ENCODE measurements at regions not wholly inside any gene's neighbourhood (a gene's known extent, or its start where the extent isn't known, plus 50 kb on each side); places are given as distances from the start of the nearest gene placed in this dataset.

DNA sequence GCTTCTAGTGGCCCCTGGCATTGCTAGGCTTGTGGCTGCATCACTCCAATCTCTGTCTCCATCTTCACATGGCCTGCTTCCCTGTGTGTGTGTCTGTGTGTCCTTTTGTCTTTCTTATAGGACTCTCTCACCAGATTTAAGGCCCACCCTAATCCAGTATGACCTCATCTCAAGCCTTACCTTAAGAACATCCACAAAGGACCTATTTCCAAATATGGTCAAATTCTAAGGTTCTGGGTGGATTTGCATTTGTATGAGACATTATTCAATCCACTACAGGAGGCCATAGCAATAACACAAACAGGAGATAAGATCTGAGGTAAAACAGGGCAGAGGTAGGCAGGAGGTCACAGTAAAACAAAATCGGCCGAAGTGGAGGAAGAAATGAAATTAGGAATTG lies 375.9 kb downstream of the BTG1 start:
- TF ChIP-seq GATA2 (IDR thresholded peaks at IDR 0.05; ENCODE audit: low read depth, low read length) (no peak), GATA3 (IDR thresholded peaks at IDR 0.05; ENCODE audit: low read depth, low read length) (no peak)

DNA sequence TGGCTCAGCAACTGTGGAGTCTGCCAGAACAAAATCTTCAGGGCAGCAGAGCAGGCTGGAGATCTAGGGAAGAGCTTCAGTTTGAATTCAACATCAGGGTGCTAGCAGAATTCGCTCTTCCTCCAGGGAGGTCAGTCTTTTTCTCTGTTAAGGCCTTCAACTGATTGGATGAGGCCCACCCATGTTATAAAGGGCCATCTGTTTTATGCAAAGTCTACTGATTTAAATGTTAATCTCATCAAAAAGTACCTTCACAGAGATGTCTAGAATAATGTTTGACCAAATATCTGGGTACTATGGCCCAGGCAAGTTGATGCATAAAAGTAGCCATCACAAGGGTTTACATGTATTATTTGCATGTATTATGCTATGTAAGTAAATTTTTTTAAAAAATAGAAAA lies 378.4 kb downstream of the BTG1 start:
- TF ChIP-seq GATA2 (IDR thresholded peaks at IDR 0.05; ENCODE audit: low read depth, low read length) (no peak), GATA3 (IDR thresholded peaks at IDR 0.05; ENCODE audit: low read depth, low read length) (no peak)

DNA sequence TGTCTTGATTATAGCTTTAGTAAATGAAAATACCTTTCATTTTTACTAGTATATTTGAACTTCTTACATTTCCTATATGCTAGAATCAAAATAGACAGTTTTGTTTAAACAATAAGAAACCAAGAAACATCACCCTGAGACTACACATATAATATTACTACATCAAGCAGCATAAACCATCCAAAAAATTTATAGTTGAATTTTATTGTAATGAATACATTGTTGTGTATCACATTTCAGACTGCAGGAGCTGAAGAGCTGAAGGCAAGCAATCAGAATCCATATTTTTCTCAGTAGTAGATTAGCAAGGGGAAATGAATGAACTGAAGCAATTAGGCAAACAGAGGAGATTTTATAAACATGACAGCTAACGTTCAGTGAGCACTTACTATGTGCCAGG lies 379.2 kb downstream of the BTG1 start:
- no peak for TF ChIP-seq GATA3 (IDR thresholded peaks at IDR 0.05; ENCODE audit: low read depth, low read length)
- no peak for TF ChIP-seq GATA2 (IDR thresholded peaks at IDR 0.05; ENCODE audit: low read depth, low read length)

DNA sequence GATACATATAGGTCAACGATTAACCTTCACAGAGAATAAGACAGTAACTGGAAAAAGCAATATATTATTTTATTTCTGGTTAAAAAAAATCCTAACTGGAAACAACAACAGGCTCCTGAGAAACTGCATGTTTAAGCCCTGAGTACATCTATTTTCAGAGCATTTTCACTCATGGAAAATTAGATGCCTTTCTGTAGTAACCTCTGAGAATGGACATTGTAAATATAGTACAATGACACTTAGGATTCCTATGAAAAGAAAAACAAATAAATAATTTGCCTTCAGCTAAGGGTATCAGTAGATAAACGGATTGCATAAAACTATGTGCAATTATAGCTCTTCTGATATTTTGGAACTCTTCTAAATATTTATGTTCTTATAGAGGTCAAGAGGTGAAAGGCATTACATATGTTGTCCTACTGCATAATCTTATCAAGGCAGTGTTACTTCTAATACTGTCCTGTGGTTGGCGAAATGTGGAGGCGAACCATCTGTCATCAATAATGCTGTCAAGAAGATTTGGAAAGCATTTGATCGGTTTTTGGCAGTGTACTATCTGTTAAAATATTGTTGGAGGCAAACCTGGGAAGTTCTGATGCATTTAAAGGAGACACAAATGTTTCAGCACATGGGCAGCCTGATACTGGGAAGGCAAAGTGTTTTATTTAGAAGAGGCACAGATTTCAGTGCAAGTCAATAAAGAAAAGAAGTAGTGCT lies 381.8 kb downstream of the BTG1 start:
- TF ChIP-seq GATA2 (IDR thresholded peaks at IDR 0.05; ENCODE audit: low read depth, low read length), result no peak
- TF ChIP-seq GATA3 (IDR thresholded peaks at IDR 0.05; ENCODE audit: low read depth, low read length), result no peak

DNA sequence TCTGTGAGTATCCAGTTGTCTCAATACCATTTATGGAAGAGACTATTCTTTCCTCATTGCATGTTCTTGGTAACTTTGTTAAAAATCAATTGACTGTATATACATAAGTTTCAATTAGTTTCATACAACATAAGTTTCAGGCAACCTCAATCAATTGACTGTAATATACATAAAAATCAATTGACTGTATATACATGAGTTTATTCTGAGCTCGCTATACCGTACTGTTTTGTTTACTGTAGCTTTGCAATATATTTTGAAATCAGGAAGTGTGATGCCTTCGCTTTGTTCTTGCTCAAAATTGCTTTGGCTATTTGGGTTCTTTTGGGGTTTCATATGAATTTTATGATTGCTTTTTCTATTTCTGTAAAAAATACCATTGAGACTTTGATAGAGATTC lies 392.0 kb downstream of the BTG1 start:
- TF ChIP-seq GATA3 (IDR thresholded peaks at IDR 0.05; ENCODE audit: low read depth, low read length) (no peak), GATA2 (IDR thresholded peaks at IDR 0.05; ENCODE audit: low read depth, low read length) (no peak)

DNA sequence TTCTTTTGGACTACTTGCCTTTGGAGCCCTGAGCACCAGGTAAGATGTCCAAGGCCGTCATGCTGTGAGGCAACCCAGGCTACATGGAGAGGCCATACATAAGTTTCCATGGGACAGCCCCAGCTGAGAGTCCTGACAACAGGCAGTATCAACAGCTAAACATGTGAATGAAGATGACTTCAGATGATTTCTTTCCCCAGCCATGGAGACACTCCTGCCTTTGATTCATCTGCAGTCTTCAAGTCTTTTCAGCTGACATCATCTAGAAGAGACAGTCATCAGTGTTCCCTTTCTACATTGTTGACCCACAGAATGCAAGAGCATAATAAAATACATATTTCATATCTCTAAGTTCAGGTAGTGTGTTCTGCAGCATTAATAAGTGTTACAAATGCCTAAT lies 398.7 kb downstream of the BTG1 start:
- TF ChIP-seq GATA2 (IDR thresholded peaks at IDR 0.05; ENCODE audit: low read depth, low read length) (no peak), GATA3 (IDR thresholded peaks at IDR 0.05; ENCODE audit: low read depth, low read length) (no peak)

DNA sequence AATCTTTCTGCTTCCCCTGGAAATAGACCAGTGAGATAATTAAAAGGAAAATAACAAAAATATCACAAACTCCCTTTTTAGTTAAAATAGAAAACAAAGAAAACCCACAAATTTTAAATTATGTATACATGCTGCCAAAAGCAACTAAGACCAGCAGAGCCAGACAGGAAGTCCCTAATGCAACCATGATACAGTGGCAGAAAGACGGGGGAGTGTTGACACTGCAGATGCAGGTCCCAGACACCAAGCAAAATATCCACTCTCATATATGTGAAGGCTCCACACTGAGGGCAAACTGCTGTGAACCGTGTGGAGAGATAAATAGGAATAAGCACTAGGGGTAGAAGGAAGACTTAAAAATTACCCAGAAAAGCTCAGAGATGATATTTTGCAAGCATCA lies 401.0 kb downstream of the BTG1 start:
- no peak for TF ChIP-seq GATA3 (IDR thresholded peaks at IDR 0.05; ENCODE audit: low read depth, low read length)
- no peak for TF ChIP-seq GATA2 (IDR thresholded peaks at IDR 0.05; ENCODE audit: low read depth, low read length)

DNA sequence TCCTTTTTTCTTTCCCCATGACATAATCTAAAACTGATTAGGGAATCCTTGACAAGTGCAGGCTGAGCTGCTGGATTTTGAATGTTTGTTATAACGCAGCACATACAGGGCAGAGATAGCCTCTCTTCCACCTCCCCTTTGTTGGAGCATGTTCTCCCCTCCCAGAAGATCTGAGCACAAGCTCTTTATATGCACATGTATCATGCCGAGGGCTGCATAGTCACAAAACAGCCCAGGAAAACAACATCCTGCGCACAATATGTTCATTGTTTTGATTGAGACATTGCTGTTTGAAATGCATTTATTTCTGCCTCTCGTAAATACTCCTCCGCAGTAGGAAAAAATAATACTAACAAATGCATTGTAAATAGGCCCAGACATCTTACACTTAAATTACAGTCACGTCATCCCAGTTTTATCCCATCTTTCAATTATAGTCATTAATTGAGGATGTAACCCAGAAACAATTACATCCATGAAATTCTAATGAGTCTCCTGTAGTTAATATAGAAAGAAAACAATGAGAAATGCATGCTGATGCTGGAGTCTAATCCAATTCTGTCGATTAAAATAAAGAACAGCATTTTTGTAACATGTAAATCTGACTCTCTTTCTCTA lies 401.8 kb downstream of the BTG1 start:
- TF ChIP-seq GATA2 (IDR thresholded peaks at IDR 0.05; ENCODE audit: low read depth, low read length) (no peak), GATA3 (IDR thresholded peaks at IDR 0.05; ENCODE audit: low read depth, low read length) (no peak)

DNA sequence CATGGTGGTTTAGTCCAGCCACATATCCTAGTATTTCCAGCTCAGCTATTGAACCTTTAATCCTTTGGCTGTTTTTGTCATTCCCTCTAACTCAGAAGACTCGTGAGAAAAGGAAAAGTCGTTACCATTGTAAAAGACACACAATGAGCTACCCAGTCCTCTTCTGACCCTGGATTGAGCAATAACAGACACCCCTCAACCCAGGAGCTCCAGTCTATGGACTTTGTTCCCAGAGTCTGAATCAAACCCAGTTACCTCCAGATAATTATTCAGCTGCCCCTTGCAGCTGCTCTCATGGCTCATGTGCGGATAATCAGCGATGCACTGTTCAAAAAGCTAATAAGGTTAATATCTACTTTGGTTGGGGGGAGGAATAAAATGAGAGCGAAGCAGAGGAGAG lies 402.4 kb downstream of the BTG1 start:
- no peak for TF ChIP-seq GATA2 (IDR thresholded peaks at IDR 0.05; ENCODE audit: low read depth, low read length)
- no peak for TF ChIP-seq GATA3 (IDR thresholded peaks at IDR 0.05; ENCODE audit: low read depth, low read length)

DNA sequence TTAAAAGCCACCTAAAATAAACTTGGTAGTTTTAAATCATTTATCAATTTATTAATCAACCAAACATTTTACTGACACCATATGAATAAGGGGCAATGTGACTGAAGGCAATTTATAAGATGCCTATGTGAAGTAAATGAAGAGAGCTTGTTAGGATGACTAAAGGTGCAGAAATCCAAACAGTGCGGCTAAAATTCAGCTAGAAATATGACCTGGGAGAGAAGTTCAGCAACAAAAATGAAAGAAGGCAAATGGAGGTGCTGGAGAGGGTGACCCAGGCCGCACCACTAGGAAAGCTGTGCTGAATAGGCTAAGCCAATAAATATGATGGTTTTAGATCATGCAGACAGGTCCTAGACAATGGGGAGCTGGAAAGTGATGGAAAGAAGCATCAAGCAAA lies 403.7 kb downstream of the BTG1 start:
- TF ChIP-seq GATA3 (IDR thresholded peaks at IDR 0.05; ENCODE audit: low read depth, low read length) (no peak), GATA2 (IDR thresholded peaks at IDR 0.05; ENCODE audit: low read depth, low read length) (no peak)

DNA sequence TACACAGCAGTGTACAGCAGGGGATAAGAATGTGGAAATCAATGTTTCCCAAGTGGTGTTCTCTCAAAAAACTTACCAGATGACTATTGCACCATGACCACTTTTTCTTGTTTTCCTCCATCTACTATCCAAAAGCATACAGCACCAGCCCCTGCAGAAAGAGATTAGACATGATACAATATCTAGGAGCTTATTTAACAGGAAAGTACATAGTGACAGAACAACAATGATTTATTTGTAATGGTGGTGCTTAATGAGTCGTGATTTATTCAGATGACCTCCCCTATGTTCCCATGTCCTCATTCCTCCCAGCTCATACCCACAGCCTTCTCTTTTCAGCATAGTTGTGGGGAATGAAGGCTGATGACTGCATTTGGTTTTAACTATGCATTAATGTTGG lies 413.6 kb downstream of the BTG1 start:
- no peak for TF ChIP-seq GATA2 (IDR thresholded peaks at IDR 0.05; ENCODE audit: low read depth, low read length)
- TF ChIP-seq GATA3 (IDR thresholded peaks at IDR 0.05; ENCODE audit: low read depth, low read length), result no peak

DNA sequence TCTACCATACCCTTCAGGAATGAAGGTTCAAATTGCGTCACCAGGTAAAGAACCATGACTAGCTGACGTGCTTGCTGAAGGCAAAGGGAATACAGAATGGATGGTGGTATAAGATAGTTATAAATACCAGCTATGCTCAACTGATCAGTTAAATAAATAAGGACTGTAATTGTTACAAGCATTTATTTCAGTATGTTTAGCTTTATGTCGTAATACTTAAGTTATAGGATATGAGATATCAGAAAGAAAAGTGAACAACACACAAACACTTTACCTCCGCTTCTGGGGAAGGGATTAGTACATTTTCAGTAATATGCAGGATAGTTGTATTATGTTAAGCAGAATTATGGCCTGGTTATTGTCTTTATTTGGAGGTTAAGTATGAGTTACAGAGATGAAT lies 416.1 kb downstream of the BTG1 start:
- TF ChIP-seq GATA3 (IDR thresholded peaks at IDR 0.05; ENCODE audit: low read depth, low read length) (no peak), GATA2 (IDR thresholded peaks at IDR 0.05; ENCODE audit: low read depth, low read length) (no peak)

DNA sequence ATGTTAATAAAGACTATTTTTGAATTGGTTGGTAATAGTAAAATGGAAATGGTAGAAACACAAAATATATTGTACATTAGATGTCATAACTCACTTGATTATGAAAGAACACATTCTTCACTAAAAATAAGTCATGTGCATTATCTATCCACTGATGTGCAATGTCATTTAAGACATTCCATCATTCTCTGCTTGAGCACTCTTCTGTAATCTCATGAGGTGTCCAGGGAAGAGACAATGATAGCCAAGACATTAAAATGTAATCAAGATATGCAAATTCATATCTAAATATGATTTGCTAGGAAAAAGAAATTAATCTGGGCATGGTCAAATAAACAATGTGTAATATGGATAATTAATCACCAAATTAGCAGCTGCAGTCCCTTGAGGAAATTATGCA lies 422.5 kb downstream of the BTG1 start:
- TF ChIP-seq GATA2 (IDR thresholded peaks at IDR 0.05; ENCODE audit: low read depth, low read length) (no peak), GATA3 (IDR thresholded peaks at IDR 0.05; ENCODE audit: low read depth, low read length) (no peak)

DNA sequence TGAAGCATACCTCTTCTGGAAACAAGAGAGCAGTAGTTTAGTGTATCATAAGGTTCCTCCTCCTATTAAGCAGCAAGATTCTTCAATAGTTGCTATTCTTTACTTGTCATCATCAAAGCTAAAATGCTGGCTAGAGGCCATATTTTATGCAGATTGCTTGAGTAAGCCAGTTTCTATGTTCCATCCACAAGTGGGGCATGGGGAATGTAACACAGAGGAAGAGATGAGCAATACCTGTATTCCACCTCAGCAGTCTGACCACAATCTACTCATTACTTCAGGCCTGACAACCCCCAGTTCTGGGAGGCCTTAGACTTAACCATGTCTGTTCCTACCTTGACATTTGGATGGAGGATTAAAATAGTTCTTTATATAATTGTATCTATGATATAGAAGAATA lies 423.6 kb downstream of the BTG1 start:
- TF ChIP-seq GATA3 (IDR thresholded peaks at IDR 0.05; ENCODE audit: low read depth, low read length) (no peak), GATA2 (IDR thresholded peaks at IDR 0.05; ENCODE audit: low read depth, low read length) (no peak)

DNA sequence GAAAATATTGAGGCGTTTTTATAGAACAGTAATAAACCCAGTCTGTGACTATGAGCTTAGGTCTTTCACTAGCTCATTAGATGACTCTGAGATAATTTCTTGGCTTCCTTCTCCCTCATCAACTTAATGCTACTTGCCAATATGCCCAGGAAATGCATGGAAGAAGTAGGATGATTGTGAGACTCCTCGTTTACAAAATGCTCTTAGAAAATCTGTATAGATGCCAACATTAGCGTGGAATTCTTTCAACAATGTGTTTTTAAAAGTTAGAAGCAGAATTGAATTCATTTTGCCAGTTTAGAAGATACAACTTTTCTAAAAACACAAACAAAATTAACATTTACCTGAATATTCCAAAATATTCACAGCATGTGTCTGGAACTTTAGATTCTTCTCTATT lies 424.6 kb downstream of the BTG1 start:
- TF ChIP-seq GATA3 (IDR thresholded peaks at IDR 0.05; ENCODE audit: low read depth, low read length) (no peak), GATA2 (IDR thresholded peaks at IDR 0.05; ENCODE audit: low read depth, low read length) (no peak)
